Transverse colon (tissue), 4 donors: ENCODE measurements at regions not wholly inside any gene's neighbourhood (a gene's known extent, or its start where the extent isn't known, plus 50 kb on each side); places are given as distances from the start of the nearest gene placed in this dataset.
"Not testable (repeated sequence)": the region's sequence is repeated elsewhere in the genome, so short reads cannot be mapped to it uniquely, and the experiment has no call there.

ENCODE experiments used
- DNase-seq: peaks from one replicate; pipeline ENCODE4 v3.0.0-alpha.2; 2019
- H3K27ac ChIP-seq, 4 donors: fragments of 200-600 bp; sonication (generic); 2 replicates each; pipeline ENCODE4 v1.5.1; 2016 to 2018; ENCODE audit warnings: inconsistent platforms in 4 of 4
- H3K27me3 ChIP-seq: fragments of 200-600 bp; sonication (generic); 2 replicates; pipeline ENCODE4 v1.5.1; 2017; ENCODE audit warnings: inconsistent platforms
- H3K36me3 ChIP-seq, 4 donors: fragments of 200-600 bp; sonication (generic); 2 replicates each; pipeline ENCODE4 v1.5.1; 2017 to 2019; ENCODE audit warnings: inconsistent platforms in 4 of 4
- H3K4me1 ChIP-seq, 4 donors: fragments of 200-600 bp; sonication (generic); 2 replicates each; pipeline ENCODE4 v1.5.1; 2017 to 2020; ENCODE audit warnings: inconsistent platforms in 4 of 4
- H3K4me3 ChIP-seq, 4 donors: fragments of 200-600 bp; sonication (generic); 1 replicate in 1 of 4; 2 replicates in 3 of 4; pipeline versions ENCODE4 v1.5.1 to v1.6.1; 2017 to 2019; ENCODE audit warnings: inconsistent platforms in 4 of 4
- H3K9me3 ChIP-seq, 2 donors: fragments of 200-600 bp; sonication (generic); 2 replicates each; pipeline ENCODE4 v1.5.1; 2017 to 2019; ENCODE audit warnings: inconsistent platforms in 2 of 2
- CTCF ChIP-seq, 5 experiments: fragments of 200-600 bp in 3 of 5; fragments of 450-650 bp in 2 of 5; sonication (generic) in 3 of 5; IDR thresholded peaks; 1 replicate in 2 of 5; 2 replicates in 3 of 5; pipeline ENCODE4 v1.5.1; 2016 to 2017; ENCODE audit warnings: antibody characterized with exemption in 5 of 5, inconsistent platforms in 3 of 5, mild to moderate bottlenecking in 2 of 5, moderate library complexity in 1 of 5
- EP300 ChIP-seq: sonication (generic); formaldehyde crosslinking; IDR thresholded peaks from one replicate; pipeline ENCODE4 v1.6.1; 2017; ENCODE audit warnings: antibody characterized with exemption, low read depth
- POLR2A ChIP-seq: fragments of 450-650 bp; IDR thresholded peaks from one replicate; pipeline ENCODE4 v1.6.1; 2016; ENCODE audit warnings: antibody characterized with exemption, mild to moderate bottlenecking, moderate library complexity
- POLR2AphosphoS5 ChIP-seq, 3 donors: sonication (generic); formaldehyde crosslinking; IDR thresholded peaks; one replicate each; pipeline ENCODE4 v1.6.1; 2016; ENCODE audit warnings: antibody characterized with exemption in 3 of 3
- WGBS, 2 donors: methylation state at CpG; one replicate each; pipeline ENCODE4 v1.1.5; 2018; ENCODE audit warnings: low coverage in 1 of 2; 5-methylcytosine and 5-hydroxymethylcytosine counted together
- in situ Hi-C, 4 donors: fragments of 200-750 bp; cut with MboI; loops; one replicate each; pipeline versions ENCODE4 v1.15.0 to v1.15.1; 2017; ENCODE audit warnings: low sequenced_read_pairs in 3 of 4, low pct_ligation_motif_present in 1 of 4, low pct_unique_long_range_greater_than_20kb in 1 of 4
- intact Hi-C: fragments of 100-400 bp; cut with DNase I; formaldehyde crosslinking; loops from one replicate; pipeline ENCODE4 v1.15.1; 2023; ENCODE audit warnings: low total_unique reads

GRCh38 chr13:22966753-22967152, 214.0 kb upstream of the SGCG start:
- DNase-seq, H3K36me3 ChIP-seq, in situ Hi-C loops, H3K4me3 ChIP-seq, H3K27ac ChIP-seq, H3K4me1 ChIP-seq, intact Hi-C loops, H3K27me3 ChIP-seq, H3K9me3 ChIP-seq: not testable (repeated sequence)
- 86% methylated on average over 11 of the region's 13 CpGs; no CpG with 5 or more reads in 1 of the 2 donors for WGBS, 2 donors

- no peak for DNase-seq
- no peak overlapping the region for H3K4me3 ChIP-seq
- no peaks in the 10 kb centered on the region for H3K27me3 ChIP-seq
- intact Hi-C loops: no loop called here
- in situ Hi-C loops: no loop called here
- H3K4me1 ChIP-seq: no peaks in the 10 kb centered on the region
- H3K27ac ChIP-seq: no peak overlapping the region
- TF ChIP-seq POLR2AphosphoS5 (IDR thresholded peaks at IDR 0.05): no peak
- no peak for TF ChIP-seq EP300
- no peak for TF ChIP-seq CTCF (IDR thresholded peaks at IDR 0.05)
- 90% methylated on average over 6 of the region's 6 CpGs; no CpG with 5 or more reads in 1 of the 2 donors for whole genome bisulfite sequencing, 2 donors
- no peaks in the 10 kb centered on the region for H3K36me3 ChIP-seq
- no peaks in the 10 kb centered on the region for H3K9me3 ChIP-seq
Measured at GRCh38 chr13:22967669-22968068, 213.1 kb upstream of the SGCG start.

GRCh38 chr13:22979952-22980351, 200.8 kb upstream of the SGCG start:
- H3K9me3 ChIP-seq: no peaks in the 10 kb centered on the region
- no peak overlapping the region for H3K27ac ChIP-seq
- H3K4me3 ChIP-seq: no peak overlapping the region
- WGBS, 2 donors: 71% methylated on average over 3 of the region's 3 CpGs; no CpG with 5 or more reads in 1 of the 2 donors
- no peaks in the 10 kb centered on the region for H3K4me1 ChIP-seq
- in situ Hi-C loops: no loop called here
- H3K27me3 ChIP-seq: no peaks in the 10 kb centered on the region
- no peak for TF ChIP-seq POLR2AphosphoS5 (IDR thresholded peaks at IDR 0.05)
- TF ChIP-seq POLR2A: no peak
- no peak for TF ChIP-seq CTCF (IDR thresholded peaks at IDR 0.05)
- TF ChIP-seq EP300: no peak
- no peak for DNase-seq
- intact Hi-C loops: no loop called here
- no peaks in the 10 kb centered on the region for H3K36me3 ChIP-seq

- TF ChIP-seq EP300 (no peak), POLR2A (no peak), POLR2AphosphoS5 (IDR thresholded peaks at IDR 0.05) (no peak), CTCF (IDR thresholded peaks at IDR 0.05) (no peak)
- no peaks in the 10 kb centered on the region for H3K36me3 ChIP-seq
Measured at GRCh38 chr13:22980936-22981335, 199.8 kb upstream of the SGCG start.

GRCh38 chr13:22993148-22993547, 187.6 kb upstream of the SGCG start:
- no peaks in the 10 kb centered on the region for H3K4me1 ChIP-seq
- intact Hi-C loops (no loop called here), in situ Hi-C loops (no loop called here)
- 29 to 33% methylated on average over 1 of the region's 1 CpG for WGBS, 2 donors
- TF ChIP-seq CTCF (IDR thresholded peaks at IDR 0.05) (no peak), POLR2AphosphoS5 (IDR thresholded peaks at IDR 0.05) (no peak), POLR2A (no peak)
- no peak overlapping the region for H3K27ac ChIP-seq
- H3K9me3 ChIP-seq: no peaks in the 10 kb centered on the region
- no peaks in the 10 kb centered on the region for H3K27me3 ChIP-seq
- no peak for DNase-seq
- no peaks in the 10 kb centered on the region for H3K36me3 ChIP-seq
- no peak overlapping the region for H3K4me3 ChIP-seq

More at GRCh38 chr13:22980936-22981335, 199.8 kb upstream of the SGCG start:
- H3K4me3 ChIP-seq: no peak overlapping the region
- WGBS, 2 donors: 85% methylated on average over 2 of the region's 2 CpGs; no CpG with 5 or more reads in 1 of the 2 donors
- no peaks in the 10 kb centered on the region for H3K9me3 ChIP-seq
- no peaks in the 10 kb centered on the region for H3K4me1 ChIP-seq
- H3K27ac ChIP-seq: no peak overlapping the region
- H3K27me3 ChIP-seq: no peaks in the 10 kb centered on the region
- intact Hi-C loops (no loop called here), in situ Hi-C loops (no loop called here)
- DNase-seq: no peak
